B cell (primary cell): ENCODE measurements at regions not wholly inside any gene's neighbourhood (a gene's known extent, or its start where the extent isn't known, plus 50 kb on each side); places are given as distances from the start of the nearest gene placed in this dataset.

Experiments
- EZH2 ChIP-seq: IDR thresholded peaks from 2 replicates; pipeline ENCODE4 v1.6.1; 2012; ENCODE audit warnings: borderline replicate concordance, low read depth, mild to moderate bottlenecking, moderate library complexity, low read length; ENCODE audit not compliant: insufficient read depth, poor library complexity, severe bottlenecking
- TF ChIP-seq, protein P1 (sequence below): fragments of 200-600 bp; IDR thresholded peaks from one replicate; pipeline ENCODE4 v1.8.0; 2022; ENCODE audit warnings: antibody characterized with exemption, mild to moderate bottlenecking

GRCh38 chr2:61713457-61713856 lies 140.4 kb downstream of the FAM161A start:
- TF ChIP-seq, protein P1, sequence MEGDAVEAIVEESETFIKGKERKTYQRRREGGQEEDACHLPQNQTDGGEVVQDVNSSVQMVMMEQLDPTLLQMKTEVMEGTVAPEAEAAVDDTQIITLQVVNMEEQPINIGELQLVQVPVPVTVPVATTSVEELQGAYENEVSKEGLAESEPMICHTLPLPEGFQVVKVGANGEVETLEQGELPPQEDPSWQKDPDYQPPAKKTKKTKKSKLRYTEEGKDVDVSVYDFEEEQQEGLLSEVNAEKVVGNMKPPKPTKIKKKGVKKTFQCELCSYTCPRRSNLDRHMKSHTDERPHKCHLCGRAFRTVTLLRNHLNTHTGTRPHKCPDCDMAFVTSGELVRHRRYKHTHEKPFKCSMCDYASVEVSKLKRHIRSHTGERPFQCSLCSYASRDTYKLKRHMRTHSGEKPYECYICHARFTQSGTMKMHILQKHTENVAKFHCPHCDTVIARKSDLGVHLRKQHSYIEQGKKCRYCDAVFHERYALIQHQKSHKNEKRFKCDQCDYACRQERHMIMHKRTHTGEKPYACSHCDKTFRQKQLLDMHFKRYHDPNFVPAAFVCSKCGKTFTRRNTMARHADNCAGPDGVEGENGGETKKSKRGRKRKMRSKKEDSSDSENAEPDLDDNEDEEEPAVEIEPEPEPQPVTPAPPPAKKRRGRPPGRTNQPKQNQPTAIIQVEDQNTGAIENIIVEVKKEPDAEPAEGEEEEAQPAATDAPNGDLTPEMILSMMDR = no peak
- TF ChIP-seq EZH2 = no peak
